ENCODE measurements at regions not wholly inside any gene's neighbourhood (a gene's known extent, or its start where the extent isn't known, plus 50 kb on each side); places are given as distances from the start of the nearest gene placed in this dataset.

- ATAC-seq (ENCODE audit: insufficient read depth, low FRiP score) = no peak
- WGBS, 2 donors = 76 to 78% methylated on average over 9 of the region's 9 CpGs
- Histone ChIP-seq H3K36me3 (ENCODE audit: control insufficient read depth in 4 of 4, insufficient read depth in 4 of 4, low read length in 4 of 4) (no peaks in the 10 kb centered on the region), H3K27me3 (ENCODE audit: control insufficient read depth in 3 of 3, insufficient read depth in 3 of 3, low read length in 2 of 3) (no peaks in the 10 kb centered on the region), H3K4me1 (ENCODE audit: control insufficient read depth in 5 of 5, insufficient read depth in 5 of 5, low read length in 5 of 5) (no peaks in the 10 kb centered on the region), H3K9ac (ENCODE audit: insufficient read depth in 1 of 2, low read length in 2 of 2) (no peak overlapping the region), H3K27ac (ENCODE audit: low read depth in 1 of 2, low read length in 1 of 2) (no peak overlapping the region), H3K9me3 (ENCODE audit: control insufficient read depth in 4 of 4, insufficient read depth in 3 of 4, low read length in 3 of 4) (peaks cover 0 to 4% (median 0%) of the 10 kb centered on the region in 4 donors), H3K4me3 (no peak overlapping the region)
- TF ChIP-seq, protein P1, sequence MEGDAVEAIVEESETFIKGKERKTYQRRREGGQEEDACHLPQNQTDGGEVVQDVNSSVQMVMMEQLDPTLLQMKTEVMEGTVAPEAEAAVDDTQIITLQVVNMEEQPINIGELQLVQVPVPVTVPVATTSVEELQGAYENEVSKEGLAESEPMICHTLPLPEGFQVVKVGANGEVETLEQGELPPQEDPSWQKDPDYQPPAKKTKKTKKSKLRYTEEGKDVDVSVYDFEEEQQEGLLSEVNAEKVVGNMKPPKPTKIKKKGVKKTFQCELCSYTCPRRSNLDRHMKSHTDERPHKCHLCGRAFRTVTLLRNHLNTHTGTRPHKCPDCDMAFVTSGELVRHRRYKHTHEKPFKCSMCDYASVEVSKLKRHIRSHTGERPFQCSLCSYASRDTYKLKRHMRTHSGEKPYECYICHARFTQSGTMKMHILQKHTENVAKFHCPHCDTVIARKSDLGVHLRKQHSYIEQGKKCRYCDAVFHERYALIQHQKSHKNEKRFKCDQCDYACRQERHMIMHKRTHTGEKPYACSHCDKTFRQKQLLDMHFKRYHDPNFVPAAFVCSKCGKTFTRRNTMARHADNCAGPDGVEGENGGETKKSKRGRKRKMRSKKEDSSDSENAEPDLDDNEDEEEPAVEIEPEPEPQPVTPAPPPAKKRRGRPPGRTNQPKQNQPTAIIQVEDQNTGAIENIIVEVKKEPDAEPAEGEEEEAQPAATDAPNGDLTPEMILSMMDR (IDR thresholded peaks at IDR 0.05; ENCODE audit: control extremely low read depth, extremely low read depth) = no peak
- DNase-seq = no peak
Measured at GRCh38 chr10:130963052-130963393, 348.5 kb downstream of the TCERG1L start.

DNA sequence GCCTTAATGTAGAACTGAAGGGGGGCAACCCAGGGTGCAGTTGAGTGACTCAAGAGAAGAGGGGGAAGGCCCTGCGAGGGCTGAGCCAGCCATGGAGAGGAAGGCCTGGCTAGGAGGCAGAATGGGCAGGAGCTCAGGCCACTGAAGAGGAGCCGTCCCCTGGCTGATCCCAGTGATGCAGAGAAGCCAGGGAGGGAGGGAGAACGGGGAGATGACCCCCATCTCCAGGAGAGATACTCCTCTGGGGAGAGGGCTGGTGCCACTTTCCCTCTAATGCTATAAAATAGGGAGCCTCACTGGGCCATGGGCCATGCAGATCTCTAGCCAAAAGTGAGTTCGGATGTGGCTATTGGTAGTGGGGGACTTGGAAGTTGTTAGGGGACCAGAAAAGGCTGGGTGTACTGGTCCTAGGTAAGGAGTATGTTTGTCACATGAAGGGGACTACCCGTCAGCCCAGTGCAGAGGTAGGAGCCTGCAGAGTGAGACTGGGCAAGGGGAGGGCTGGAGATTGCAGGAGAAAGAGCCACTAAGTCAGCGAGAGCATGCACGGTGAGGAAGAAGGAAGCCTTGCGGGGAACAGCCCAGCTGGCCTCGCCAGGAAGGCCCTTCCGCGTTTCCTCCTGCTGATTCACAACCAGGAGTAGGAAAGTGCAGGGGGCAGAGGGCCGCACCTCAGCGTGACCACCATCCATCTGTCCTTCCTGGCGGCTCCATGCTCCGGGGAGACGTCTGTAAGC, 347.6 kb downstream of the TCERG1L start:
- DNase-seq (no peak), ATAC-seq (ENCODE audit: insufficient read depth, low FRiP score) (no peak)
- Histone ChIP-seq H3K9me3 (ENCODE audit: control insufficient read depth in 4 of 4, insufficient read depth in 3 of 4, low read length in 3 of 4) (peaks cover 0 to 4% (median 0%) of the 10 kb centered on the region in 4 donors), H3K4me1 (ENCODE audit: control insufficient read depth in 5 of 5, insufficient read depth in 5 of 5, low read length in 5 of 5) (no peaks in the 10 kb centered on the region), H3K27ac (ENCODE audit: low read depth in 1 of 2, low read length in 1 of 2) (no peak overlapping the region), H3K9ac (ENCODE audit: insufficient read depth in 1 of 2, low read length in 2 of 2) (no peak overlapping the region), H3K27me3 (ENCODE audit: control insufficient read depth in 3 of 3, insufficient read depth in 3 of 3, low read length in 2 of 3) (no peaks in the 10 kb centered on the region), H3K4me3 (no peak overlapping the region), H3K36me3 (ENCODE audit: control insufficient read depth in 4 of 4, insufficient read depth in 4 of 4, low read length in 4 of 4) (no peaks in the 10 kb centered on the region)
- TF ChIP-seq, protein P1 (IDR thresholded peaks at IDR 0.05; ENCODE audit: control extremely low read depth, extremely low read depth) = no peak
- 81 to 82% methylated on average over 16 of the region's 16 CpGs for WGBS, 2 donors

- Histone ChIP-seq H3K36me3 (ENCODE audit: control insufficient read depth in 4 of 4, insufficient read depth in 4 of 4, low read length in 4 of 4) (no peaks in the 10 kb centered on the region), H3K9ac (ENCODE audit: insufficient read depth in 1 of 2, low read length in 2 of 2) (no peak overlapping the region), H3K9me3 (ENCODE audit: control insufficient read depth in 4 of 4, insufficient read depth in 3 of 4, low read length in 3 of 4) (peaks cover 0 to 4% (median 0%) of the 10 kb centered on the region in 4 donors), H3K4me1 (ENCODE audit: control insufficient read depth in 5 of 5, insufficient read depth in 5 of 5, low read length in 5 of 5) (no peaks in the 10 kb centered on the region), H3K4me3 (no peak overlapping the region), H3K27me3 (ENCODE audit: control insufficient read depth in 3 of 3, insufficient read depth in 3 of 3, low read length in 2 of 3) (no peaks in the 10 kb centered on the region), H3K27ac (ENCODE audit: low read depth in 1 of 2, low read length in 1 of 2) (no peak overlapping the region)
- no peak for ATAC-seq (ENCODE audit: insufficient read depth, low FRiP score)
- no peak for DNase-seq
- 84 to 89% methylated on average over 9 of the region's 9 CpGs for WGBS, 2 donors
- TF ChIP-seq, protein P1 (IDR thresholded peaks at IDR 0.05; ENCODE audit: control extremely low read depth, extremely low read depth) = no peak
Measured at GRCh38 chr10:130964771-130965170, 346.8 kb downstream of the TCERG1L start.

- 84 to 95% methylated on average over 5 of the region's 5 CpGs for WGBS, 2 donors
- Histone ChIP-seq H3K27me3 (ENCODE audit: control insufficient read depth in 3 of 3, insufficient read depth in 3 of 3, low read length in 2 of 3) (no peaks in the 10 kb centered on the region), H3K27ac (ENCODE audit: low read depth in 1 of 2, low read length in 1 of 2) (no peak overlapping the region), H3K36me3 (ENCODE audit: control insufficient read depth in 4 of 4, insufficient read depth in 4 of 4, low read length in 4 of 4) (no peaks in the 10 kb centered on the region), H3K9me3 (ENCODE audit: control insufficient read depth in 4 of 4, insufficient read depth in 3 of 4, low read length in 3 of 4) (peaks cover 0 to 3% (median 0%) of the 10 kb centered on the region in 4 donors), H3K4me1 (ENCODE audit: control insufficient read depth in 5 of 5, insufficient read depth in 5 of 5, low read length in 5 of 5) (no peaks in the 10 kb centered on the region), H3K4me3 (no peak overlapping the region), H3K9ac (ENCODE audit: insufficient read depth in 1 of 2, low read length in 2 of 2) (no peak overlapping the region)
- DNase-seq = no peak
- TF ChIP-seq, protein P1 (IDR thresholded peaks at IDR 0.05; ENCODE audit: control extremely low read depth, extremely low read depth) = no peak
- no peak for ATAC-seq (ENCODE audit: insufficient read depth, low FRiP score)
Measured at GRCh38 chr10:130967161-130967560, 344.4 kb downstream of the TCERG1L start.
